SH-SY5Y (cell line): ENCODE measurements at regions not wholly inside any gene's neighbourhood (a gene's known extent, or its start where the extent isn't known, plus 50 kb on each side); places are given as distances from the start of the nearest gene placed in this dataset.

Source experiments
- GATA2 ChIP-seq: IDR thresholded peaks from 2 replicates; pipeline ENCODE4 v1.6.1; 2011; ENCODE audit warnings: mild to moderate bottlenecking, low read depth, low read length
- GATA3 ChIP-seq: IDR thresholded peaks from 2 replicates; pipeline ENCODE4 v1.6.1; 2011; ENCODE audit warnings: low read depth, mild to moderate bottlenecking, low read length, moderate library complexity

DNA sequence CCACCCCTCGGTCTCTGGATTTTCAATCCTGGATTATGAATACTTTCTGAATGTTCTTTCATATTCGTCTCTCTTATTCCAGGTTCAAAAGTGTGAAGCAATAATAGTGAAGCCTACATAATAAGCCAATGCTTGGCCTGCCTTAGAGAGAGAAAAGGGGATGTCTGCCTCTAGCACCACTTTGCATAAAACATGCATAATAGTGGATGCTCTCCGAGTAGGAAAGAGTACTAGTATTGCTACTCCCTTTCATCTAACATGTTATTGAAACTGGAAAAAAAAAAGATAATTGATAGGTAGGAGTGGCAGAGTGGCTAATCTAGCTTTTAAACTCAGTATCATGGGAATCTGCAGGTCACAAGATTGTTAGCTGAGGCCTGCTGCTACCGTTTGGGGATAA, 158.1 kb downstream of the SPATA31D1 start:
- TF ChIP-seq GATA3 = no peak
- TF ChIP-seq GATA2 = no peak
